Suprapubic skin (tissue), 3 donors: ENCODE measurements at regions not wholly inside any gene's neighbourhood (a gene's known extent, or its start where the extent isn't known, plus 50 kb on each side); places are given as distances from the start of the nearest gene placed in this dataset.

Experiments
- EP300 ChIP-seq: sonication (generic); formaldehyde crosslinking; IDR thresholded peaks from one replicate; pipeline ENCODE4 v1.6.1; 2017; ENCODE audit warnings: antibody characterized with exemption
- POLR2A ChIP-seq, 2 donors: fragments of 450-650 bp; IDR thresholded peaks; one replicate each; pipeline ENCODE4 v1.6.1; 2017; ENCODE audit warnings: antibody characterized with exemption in 2 of 2, mild to moderate bottlenecking in 2 of 2, moderate library complexity in 2 of 2
- TF ChIP-seq, protein P1 (sequence below), 2 donors: fragments of 200-600 bp in 1 of 2; fragments of 450-650 bp in 1 of 2; sonication (generic) in 1 of 2; IDR thresholded peaks; one replicate each; pipeline ENCODE4 v1.5.1; 2016 to 2019; ENCODE audit warnings: antibody characterized with exemption in 2 of 2, mild to moderate bottlenecking in 1 of 2, moderate library complexity in 1 of 2

DNA sequence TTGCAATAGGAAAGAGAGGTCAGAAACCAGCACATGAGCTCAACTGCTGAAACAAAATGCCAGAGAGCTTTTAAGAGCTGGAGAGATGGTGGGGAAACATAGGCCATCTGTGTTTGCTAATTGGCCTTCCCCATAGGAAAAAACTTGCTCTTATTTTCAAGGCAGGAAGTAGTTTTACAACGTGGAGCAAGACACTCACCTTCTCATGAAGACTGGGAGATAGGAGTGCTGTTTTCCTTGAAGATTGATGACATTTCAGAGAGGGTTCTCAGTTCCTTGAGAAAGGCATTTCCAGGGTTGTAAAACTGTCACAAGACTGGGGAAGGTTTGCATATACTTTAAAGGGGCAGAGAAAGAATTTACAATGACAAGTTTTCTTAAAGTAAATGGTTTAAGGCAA, 586.3 kb upstream of the RAG2 start:
- TF ChIP-seq, protein P1, sequence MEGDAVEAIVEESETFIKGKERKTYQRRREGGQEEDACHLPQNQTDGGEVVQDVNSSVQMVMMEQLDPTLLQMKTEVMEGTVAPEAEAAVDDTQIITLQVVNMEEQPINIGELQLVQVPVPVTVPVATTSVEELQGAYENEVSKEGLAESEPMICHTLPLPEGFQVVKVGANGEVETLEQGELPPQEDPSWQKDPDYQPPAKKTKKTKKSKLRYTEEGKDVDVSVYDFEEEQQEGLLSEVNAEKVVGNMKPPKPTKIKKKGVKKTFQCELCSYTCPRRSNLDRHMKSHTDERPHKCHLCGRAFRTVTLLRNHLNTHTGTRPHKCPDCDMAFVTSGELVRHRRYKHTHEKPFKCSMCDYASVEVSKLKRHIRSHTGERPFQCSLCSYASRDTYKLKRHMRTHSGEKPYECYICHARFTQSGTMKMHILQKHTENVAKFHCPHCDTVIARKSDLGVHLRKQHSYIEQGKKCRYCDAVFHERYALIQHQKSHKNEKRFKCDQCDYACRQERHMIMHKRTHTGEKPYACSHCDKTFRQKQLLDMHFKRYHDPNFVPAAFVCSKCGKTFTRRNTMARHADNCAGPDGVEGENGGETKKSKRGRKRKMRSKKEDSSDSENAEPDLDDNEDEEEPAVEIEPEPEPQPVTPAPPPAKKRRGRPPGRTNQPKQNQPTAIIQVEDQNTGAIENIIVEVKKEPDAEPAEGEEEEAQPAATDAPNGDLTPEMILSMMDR (IDR thresholded peaks at IDR 0.05), result no peak
- no peak for TF ChIP-seq POLR2A (IDR thresholded peaks at IDR 0.05)
- no peak for TF ChIP-seq EP300
